Endothelial cell of umbilical vein (primary cell): ENCODE measurements at regions not wholly inside any gene's neighbourhood (a gene's known extent, or its start where the extent isn't known, plus 50 kb on each side); places are given as distances from the start of the nearest gene placed in this dataset.

ENCODE experiments used
- BruUV-seq: library from RNA; stranded (reverse); fragments of 400-500 nt; replicated peaks from 2 replicates; lab custom pipeline; 2021; lab: Mats Ljungman, UMichigan
- CTCF ChIA-PET: fragments of 300-600, 350-600 bp; sonication (Branson Sonifier 250); formaldehyde crosslinking; loops from one replicate; lab custom pipeline; 2021; ENCODE audit warnings: antibody characterized with exemption, inconsistent platforms; lab: Charles Lee
- POLR2A ChIA-PET: fragments of 300-600, 350-600 bp; sonication (Branson Sonifier 250); formaldehyde crosslinking; loops from one replicate; lab custom pipeline; 2021; ENCODE audit warnings: antibody characterized with exemption, inconsistent platforms; lab: Charles Lee
- DNase-seq: peaks from one replicate; pipeline ENCODE4 v3.0.0-alpha.2; 2011; ENCODE audit warnings: low read depth, low spot score
- FAIRE-seq: peaks from 2 replicates; lab custom pipeline; 2011; peaks lifted over from hg19 to GRCh38; lab: Jason Lieb, UNC
- H2AFZ ChIP-seq: 2 replicates; pipeline ENCODE4 v1.6.0; 2012; ENCODE audit warnings: low read depth, low read length, control low read depth, inconsistent platforms
- H3K27ac ChIP-seq: 2 replicates; pipeline ENCODE4 v1.5.1; 2011; ENCODE audit warnings: low read depth, mild to moderate bottlenecking, control low read depth, low read length, moderate library complexity; ENCODE audit not compliant: insufficient read depth
- H3K27me3 ChIP-seq, 2 experiments: 2 replicates each; pipeline versions ENCODE4 v1.6.0 to v1.6.1; 2011; ENCODE audit warnings: low read length in 2 of 2, mixed read lengths in 1 of 2; ENCODE audit not compliant: control insufficient read depth in 2 of 2, insufficient read depth in 2 of 2
- H3K36me3 ChIP-seq, 2 experiments: 2 replicates in 1 of 2; 3 replicates in 1 of 2; pipeline ENCODE4 v1.5.1; 2011; ENCODE audit warnings: low read length in 2 of 2, mild to moderate bottlenecking in 1 of 2, moderate library complexity in 1 of 2; ENCODE audit not compliant: control insufficient read depth in 2 of 2, insufficient read depth in 2 of 2; ENCODE audit errors: extremely low read depth in 1 of 2
- H3K4me1 ChIP-seq: 3 replicates; pipeline ENCODE4 v1.5.1; 2011; ENCODE audit warnings: mild to moderate bottlenecking, low read length; ENCODE audit not compliant: control insufficient read depth, insufficient read depth; ENCODE audit errors: extremely low read depth
- H3K4me2 ChIP-seq: 2 replicates; pipeline ENCODE4 v1.6.1; 2011; ENCODE audit warnings: low read length, control low read depth, mixed read lengths; ENCODE audit not compliant: insufficient read depth
- H3K4me3 ChIP-seq, 3 experiments: fragments of 200-600 bp in 1 of 3; sonication (generic), shearing (Covaris generic) in 1 of 3; replicated peaks in 1 of 3; 2 replicates each; pipeline ENCODE4 v1.5.1; 2011 to 2016; ENCODE audit warnings: control low read depth in 3 of 3, low read length in 3 of 3, mild to moderate bottlenecking in 2 of 3, inconsistent platforms in 1 of 3, low read depth in 1 of 3, moderate library complexity in 1 of 3; ENCODE audit not compliant: insufficient read depth in 1 of 3
- H3K79me2 ChIP-seq: 2 replicates; pipeline ENCODE4 v1.6.0; 2012; ENCODE audit warnings: low read length, inconsistent platforms; ENCODE audit not compliant: control insufficient read depth, insufficient read depth
- H3K9ac ChIP-seq: replicated peaks from 2 replicates; pipeline ENCODE3; 2011; ENCODE audit warnings: low read length, control low read depth; ENCODE audit not compliant: insufficient read depth; ENCODE audit errors: extremely low read depth
- H3K9me1 ChIP-seq: replicated peaks from 3 replicates; pipeline ENCODE4 v1.6.0; 2011; ENCODE audit warnings: mild to moderate bottlenecking, low read length; ENCODE audit not compliant: control insufficient read depth, insufficient read depth; ENCODE audit errors: extremely low read depth
- H3K9me3 ChIP-seq: replicated peaks from 2 replicates; pipeline ENCODE4 v1.5.1; 2012; ENCODE audit warnings: low read length, inconsistent platforms; ENCODE audit not compliant: control insufficient read depth, insufficient read depth
- H4K20me1 ChIP-seq: replicated peaks from 2 replicates; pipeline ENCODE3; 2011; ENCODE audit warnings: mild to moderate bottlenecking, low read length; ENCODE audit not compliant: control insufficient read depth, insufficient read depth; ENCODE audit errors: extremely low read depth
- EZH2 ChIP-seq: IDR thresholded peaks from 2 replicates; pipeline ENCODE4 v1.6.1; 2012; ENCODE audit warnings: borderline replicate concordance, low read depth, mild to moderate bottlenecking, moderate library complexity, low read length, inconsistent platforms; ENCODE audit not compliant: severe bottlenecking
- FOS ChIP-seq: IDR thresholded peaks from 2 replicates; pipeline ENCODE4 v1.6.1; 2011; ENCODE audit warnings: mild to moderate bottlenecking, low read length, moderate library complexity, borderline replicate concordance; ENCODE audit not compliant: insufficient read depth
- GATA2 ChIP-seq: IDR thresholded peaks from 2 replicates; pipeline ENCODE4 v1.7.0; 2011; ENCODE audit warnings: low read depth, mild to moderate bottlenecking, moderate library complexity, mixed read lengths, low read length; ENCODE audit not compliant: insufficient read length, insufficient read depth
- JUN ChIP-seq: IDR thresholded peaks from 2 replicates; pipeline ENCODE4 v1.6.1; 2011; ENCODE audit warnings: borderline replicate concordance, low read depth; ENCODE audit not compliant: insufficient read length, insufficient read depth
- MYC ChIP-seq: IDR thresholded peaks from one replicate; pipeline ENCODE4 v1.6.1; 2011; ENCODE audit warnings: mild to moderate bottlenecking, low read depth, low read length
- POLR2A ChIP-seq: IDR thresholded peaks from 2 replicates; pipeline ENCODE4 v1.6.1; 2012; ENCODE audit warnings: low read depth, mild to moderate bottlenecking, control low read depth, low read length
- POLR2AphosphoS5 ChIP-seq: IDR thresholded peaks from 2 replicates; pipeline ENCODE4 v1.6.1; 2012; ENCODE audit warnings: low read depth, mild to moderate bottlenecking, control low read depth, low read length, moderate library complexity; ENCODE audit not compliant: insufficient read depth
- dilution Hi-C: fragments of 300-500 bp; cut with MboI; formaldehyde crosslinking; loops from one replicate; pipeline ENCODE4 v1.15.0; 2019; ENCODE audit warnings: low sequenced_read_pairs; ENCODE audit not compliant: extremely low pct_ligation_motif_present
- intact Hi-C: fragments of 100-400 bp; cut with micrococcal nuclease; formaldehyde crosslinking; loops from one replicate; pipeline ENCODE4 v1.10.0; 2022
- TF ChIP-seq, protein P1 (sequence below): IDR thresholded peaks from 2 replicates; pipeline ENCODE4 v1.6.1; 2011; ENCODE audit not compliant: insufficient read depth, insufficient read length
- TF ChIP-seq, protein P2 (sequence below), 2 donors: IDR thresholded peaks; 1 replicate in 1 of 2; 2 replicates in 1 of 2; pipeline ENCODE4 v1.5.1; 2011; ENCODE audit warnings: low read length in 2 of 2, mild to moderate bottlenecking in 2 of 2, moderate library complexity in 2 of 2, control low read depth in 1 of 2, inconsistent platforms in 1 of 2, low read depth in 1 of 2; ENCODE audit not compliant: insufficient read depth in 1 of 2; ENCODE audit errors: extremely low read depth in 1 of 2

- FAIRE-seq (no peak), DNase-seq (no peak)
- dilution Hi-C loops (no loop called here), intact Hi-C loops (no loop called here)
- Histone ChIP-seq H3K4me3 (no peak overlapping the region), H3K4me1 (no peaks in the 10 kb centered on the region), H3K27ac (no peak overlapping the region), H3K9me3 (peaks cover 3% of the 10 kb centered on the region), H3K4me2 (no peak overlapping the region), H3K9ac (no peak overlapping the region), H4K20me1 (no peaks in the 10 kb centered on the region), H3K9me1 (no peaks in the 10 kb centered on the region), H3K36me3 (no peaks in the 10 kb centered on the region), H3K79me2 (no peaks in the 10 kb centered on the region), H2AFZ (no peak overlapping the region), H3K27me3 (no peaks in the 10 kb centered on the region)
- ChIA-PET CTCF (no interaction called here), POLR2A (no interaction called here)
- no TSS peak for BruUV-seq
- no peak for TF ChIP-seq POLR2AphosphoS5
- TF ChIP-seq POLR2A: no peak
- TF ChIP-seq, protein P1, sequence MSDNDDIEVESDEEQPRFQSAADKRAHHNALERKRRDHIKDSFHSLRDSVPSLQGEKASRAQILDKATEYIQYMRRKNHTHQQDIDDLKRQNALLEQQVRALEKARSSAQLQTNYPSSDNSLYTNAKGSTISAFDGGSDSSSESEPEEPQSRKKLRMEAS: no peak
- TF ChIP-seq EZH2: no peak
- no peak for TF ChIP-seq GATA2
- TF ChIP-seq FOS: no peak
- TF ChIP-seq, protein P2, sequence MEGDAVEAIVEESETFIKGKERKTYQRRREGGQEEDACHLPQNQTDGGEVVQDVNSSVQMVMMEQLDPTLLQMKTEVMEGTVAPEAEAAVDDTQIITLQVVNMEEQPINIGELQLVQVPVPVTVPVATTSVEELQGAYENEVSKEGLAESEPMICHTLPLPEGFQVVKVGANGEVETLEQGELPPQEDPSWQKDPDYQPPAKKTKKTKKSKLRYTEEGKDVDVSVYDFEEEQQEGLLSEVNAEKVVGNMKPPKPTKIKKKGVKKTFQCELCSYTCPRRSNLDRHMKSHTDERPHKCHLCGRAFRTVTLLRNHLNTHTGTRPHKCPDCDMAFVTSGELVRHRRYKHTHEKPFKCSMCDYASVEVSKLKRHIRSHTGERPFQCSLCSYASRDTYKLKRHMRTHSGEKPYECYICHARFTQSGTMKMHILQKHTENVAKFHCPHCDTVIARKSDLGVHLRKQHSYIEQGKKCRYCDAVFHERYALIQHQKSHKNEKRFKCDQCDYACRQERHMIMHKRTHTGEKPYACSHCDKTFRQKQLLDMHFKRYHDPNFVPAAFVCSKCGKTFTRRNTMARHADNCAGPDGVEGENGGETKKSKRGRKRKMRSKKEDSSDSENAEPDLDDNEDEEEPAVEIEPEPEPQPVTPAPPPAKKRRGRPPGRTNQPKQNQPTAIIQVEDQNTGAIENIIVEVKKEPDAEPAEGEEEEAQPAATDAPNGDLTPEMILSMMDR (IDR thresholded peaks at IDR 0.05; ENCODE audit: extremely low read depth in 1 of 2, insufficient read depth in 1 of 2, low read depth in 1 of 2, low read length in 2 of 2): no peak
- no peak for TF ChIP-seq MYC
- TF ChIP-seq JUN: no peak
Observed at GRCh38 chr18:30730915-30731314, 311.6 kb downstream of the DSC3 start.
